Body of pancreas (tissue), 4 donors: ENCODE measurements at regions not wholly inside any gene's neighbourhood (a gene's known extent, or its start where the extent isn't known, plus 50 kb on each side); places are given as distances from the start of the nearest gene placed in this dataset.

Experiments used
- POLR2A ChIP-seq, 3 donors: fragments of 450-650 bp; IDR thresholded peaks; one replicate each; pipeline ENCODE4 v1.6.1; 2016; ENCODE audit warnings: antibody characterized with exemption in 3 of 3, mild to moderate bottlenecking in 2 of 3
- TF ChIP-seq, protein P1 (sequence below), 7 experiments: fragments of 450-650 bp in 4 of 7; fragments of 200-600 bp in 3 of 7; sonication (generic) in 3 of 7; IDR thresholded peaks; one replicate each; pipeline ENCODE4 v1.5.1; 2016 to 2019; ENCODE audit warnings: antibody characterized with exemption in 7 of 7

DNA sequence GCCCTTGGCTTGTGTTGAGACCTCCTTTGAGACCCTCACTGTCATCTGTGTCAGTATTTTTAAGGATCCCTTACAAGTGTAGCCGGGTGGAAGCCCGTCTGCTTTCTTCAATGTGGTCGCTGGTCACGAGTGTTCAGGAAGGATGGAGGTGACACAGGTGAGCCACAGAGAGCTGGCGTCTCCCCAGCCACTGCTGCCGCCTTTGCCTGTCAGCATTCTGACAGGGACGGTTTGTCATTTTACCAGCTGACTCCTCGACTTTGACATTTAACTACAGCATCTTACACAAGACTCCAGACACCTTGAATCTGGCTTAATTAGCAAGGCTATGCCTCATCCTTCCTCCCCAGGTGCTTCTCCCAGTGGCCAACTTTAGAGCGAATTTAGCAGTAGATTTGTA lies 56.3 kb upstream of the MPHOSPH6 start:
- TF ChIP-seq, protein P1, sequence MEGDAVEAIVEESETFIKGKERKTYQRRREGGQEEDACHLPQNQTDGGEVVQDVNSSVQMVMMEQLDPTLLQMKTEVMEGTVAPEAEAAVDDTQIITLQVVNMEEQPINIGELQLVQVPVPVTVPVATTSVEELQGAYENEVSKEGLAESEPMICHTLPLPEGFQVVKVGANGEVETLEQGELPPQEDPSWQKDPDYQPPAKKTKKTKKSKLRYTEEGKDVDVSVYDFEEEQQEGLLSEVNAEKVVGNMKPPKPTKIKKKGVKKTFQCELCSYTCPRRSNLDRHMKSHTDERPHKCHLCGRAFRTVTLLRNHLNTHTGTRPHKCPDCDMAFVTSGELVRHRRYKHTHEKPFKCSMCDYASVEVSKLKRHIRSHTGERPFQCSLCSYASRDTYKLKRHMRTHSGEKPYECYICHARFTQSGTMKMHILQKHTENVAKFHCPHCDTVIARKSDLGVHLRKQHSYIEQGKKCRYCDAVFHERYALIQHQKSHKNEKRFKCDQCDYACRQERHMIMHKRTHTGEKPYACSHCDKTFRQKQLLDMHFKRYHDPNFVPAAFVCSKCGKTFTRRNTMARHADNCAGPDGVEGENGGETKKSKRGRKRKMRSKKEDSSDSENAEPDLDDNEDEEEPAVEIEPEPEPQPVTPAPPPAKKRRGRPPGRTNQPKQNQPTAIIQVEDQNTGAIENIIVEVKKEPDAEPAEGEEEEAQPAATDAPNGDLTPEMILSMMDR (IDR thresholded peaks at IDR 0.05): no peak
- no peak for TF ChIP-seq POLR2A (IDR thresholded peaks at IDR 0.05)
